Activated CD8-positive, alpha-beta memory T cell treated with anti-CD3 and anti-CD28 coated beads, Interleukin-2, amount 10 ng/mL, durations not matched to agents 7 days and 5 days (primary cell): ENCODE measurements at regions not wholly inside any gene's neighbourhood (a gene's known extent, or its start where the extent isn't known, plus 50 kb on each side); places are given as distances from the start of the nearest gene placed in this dataset.

ENCODE experiments used
- ATAC-seq: fragments of 150-1000 bp; cut with Tn5 transposase; one replicate; pipeline ENCODE4 v1.10.0; 2021; ENCODE audit warnings: moderate library complexity
- CTCF ChIA-PET: fragments of 350-600 bp; sonication (Branson Sonifier 250); formaldehyde crosslinking; loops from one replicate; lab custom pipeline; 2021; ENCODE audit warnings: antibody characterized with exemption; lab: Charles Lee
- DNase-seq: peaks from one replicate; pipeline ENCODE4 v3.0.0-alpha.2; 2020
- H3K27ac Mint-ChIP-seq: one replicate; pipeline ENCODE4 v1.8.0; 2021; ENCODE audit warnings: mild to moderate bottlenecking, mixed read lengths
- H3K27me3 Mint-ChIP-seq: one replicate; pipeline ENCODE4 v1.8.0; 2021; ENCODE audit warnings: mixed read lengths
- H3K36me3 Mint-ChIP-seq: one replicate; pipeline ENCODE4 v1.8.0; 2021; ENCODE audit warnings: mild to moderate bottlenecking, mixed read lengths
- H3K4me1 Mint-ChIP-seq: one replicate; pipeline ENCODE4 v1.8.0; 2021; ENCODE audit warnings: mixed read lengths
- H3K4me3 Mint-ChIP-seq: one replicate; pipeline ENCODE4 v1.8.0; 2021; ENCODE audit warnings: mild to moderate bottlenecking, moderate library complexity, mixed read lengths
- H3K9me3 Mint-ChIP-seq: one replicate; pipeline ENCODE4 v1.8.0; 2022; ENCODE audit warnings: low read depth, mixed read lengths

GRCh38 chr9:107397076-107398044 is 92.2 kb downstream of the KLF4 start:
- Mint-ChIP-seq H3K9me3 (no peaks in the 10 kb centered on the region), H3K27me3 (peaks cover 3% of the 10 kb centered on the region), H3K27ac (no peak overlapping the region), H3K4me3 (no peak overlapping the region), H3K4me1 (no peaks in the 10 kb centered on the region), H3K36me3 (no peaks in the 10 kb centered on the region)
- ATAC-seq, result no peak
- DNase-seq, result no peak
- CTCF ChIA-PET, result interaction anchor here (1.4 kb wide), 1 partner anchor 56 kb away, joined by 4 read pairs; no protein-coding TSS in a partner anchor

- H3K4me1 Mint-ChIP-seq, result no peaks in the 10 kb centered on the region
- no peaks in the 10 kb centered on the region for H3K9me3 Mint-ChIP-seq
- ATAC-seq, result no peak
- H3K27me3 Mint-ChIP-seq, result no peaks in the 10 kb centered on the region
- H3K27ac Mint-ChIP-seq, result no peak overlapping the region
- no peak for DNase-seq
- CTCF ChIA-PET, result interaction anchor here (1.0 kb wide), 1 partner anchor 30 kb away, joined by 3 read pairs; no protein-coding TSS in a partner anchor
- no peaks in the 10 kb centered on the region for H3K36me3 Mint-ChIP-seq
- no peak overlapping the region for H3K4me3 Mint-ChIP-seq
Observed at GRCh38 chr9:107394264-107394663, 95.3 kb downstream of the KLF4 start.

GRCh38 chr9:107390778-107391177 is 98.8 kb downstream of the KLF4 start:
- CTCF ChIA-PET, result no interaction called here
- no peak for ATAC-seq
- DNase-seq, result no peak
- H3K4me1 Mint-ChIP-seq, result no peaks in the 10 kb centered on the region
- H3K27me3 Mint-ChIP-seq, result no peaks in the 10 kb centered on the region
- no peak overlapping the region for H3K27ac Mint-ChIP-seq
- no peaks in the 10 kb centered on the region for H3K9me3 Mint-ChIP-seq
- H3K36me3 Mint-ChIP-seq, result no peaks in the 10 kb centered on the region
- H3K4me3 Mint-ChIP-seq, result no peak overlapping the region

DNA sequence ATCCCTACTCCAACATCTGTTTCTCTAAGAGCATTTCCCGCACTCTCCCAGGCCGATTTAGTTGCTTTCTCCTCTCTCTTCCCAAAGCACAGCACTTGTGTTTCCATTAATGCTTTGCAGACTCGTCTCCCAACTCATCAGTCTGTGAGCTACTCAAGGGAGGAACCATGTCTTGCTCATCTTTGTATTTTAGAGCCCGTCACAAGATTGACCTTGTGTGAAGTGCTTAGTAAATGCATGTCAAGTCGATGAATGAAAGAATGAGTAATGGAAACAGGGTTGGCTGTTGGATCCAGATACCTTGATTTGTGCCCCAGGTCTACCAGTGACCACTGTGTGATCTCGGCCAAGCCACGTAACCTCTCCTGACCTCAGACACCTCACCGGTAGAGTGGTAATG is 99.3 kb downstream of the KLF4 start:
- H3K4me3 Mint-ChIP-seq, result no peak overlapping the region
- no peaks in the 10 kb centered on the region for H3K36me3 Mint-ChIP-seq
- CTCF ChIA-PET, result no interaction called here
- H3K27me3 Mint-ChIP-seq, result no peaks in the 10 kb centered on the region
- no peaks in the 10 kb centered on the region for H3K9me3 Mint-ChIP-seq
- no peak for ATAC-seq
- no peak for DNase-seq
- H3K4me1 Mint-ChIP-seq, result no peaks in the 10 kb centered on the region
- H3K27ac Mint-ChIP-seq, result no peak overlapping the region

DNA sequence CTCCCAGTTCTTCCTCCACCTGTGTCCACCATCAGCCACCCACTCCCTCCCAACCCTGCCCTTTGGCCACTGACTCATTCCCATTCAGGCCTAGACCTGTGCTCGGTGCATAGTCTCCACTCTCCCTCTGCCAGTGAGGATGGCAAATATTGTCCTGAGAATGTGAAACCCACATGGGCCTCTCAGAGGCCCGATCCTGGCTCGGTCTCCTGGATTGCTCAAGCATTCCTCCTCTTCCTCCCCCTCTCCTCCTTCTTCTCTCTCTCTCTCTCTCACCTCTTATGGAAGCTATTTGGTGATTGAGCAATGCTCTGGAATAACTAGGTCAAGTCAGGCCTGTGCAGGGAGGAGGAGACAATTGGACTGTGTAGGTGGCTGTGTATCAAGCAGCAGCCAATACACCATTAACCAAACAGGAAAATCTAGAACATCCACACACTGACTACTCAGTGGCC is 99.9 kb downstream of the KLF4 start:
- Mint-ChIP-seq H3K27me3 (no peaks in the 10 kb centered on the region), H3K4me1 (no peaks in the 10 kb centered on the region), H3K36me3 (no peaks in the 10 kb centered on the region), H3K27ac (no peak overlapping the region), H3K4me3 (no peak overlapping the region), H3K9me3 (no peaks in the 10 kb centered on the region)
- CTCF ChIA-PET, result no interaction called here
- DNase-seq (no peak), ATAC-seq (no peak)

DNA sequence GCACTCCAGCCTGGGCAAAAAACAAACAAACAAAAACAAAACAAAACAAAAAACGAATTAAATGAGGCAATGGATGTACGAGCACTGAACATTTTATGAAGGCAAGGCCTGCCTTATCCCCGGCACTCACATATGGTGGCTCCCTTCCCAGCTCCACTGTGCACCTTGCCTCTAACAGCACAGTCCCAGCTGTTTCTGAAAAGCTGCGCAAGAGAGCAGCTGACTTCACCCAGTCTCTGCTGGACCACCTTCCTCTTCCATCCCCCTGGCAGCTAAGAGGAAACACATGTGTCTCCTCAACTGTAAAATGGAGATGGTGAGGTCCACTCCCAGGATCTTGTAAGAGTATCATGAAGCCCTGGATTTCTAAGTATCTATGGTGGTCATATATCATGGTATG is 100.7 kb downstream of the KLF4 start:
- CTCF ChIA-PET, result no interaction called here
- ATAC-seq (no peak), DNase-seq (no peak)
- no peaks in the 10 kb centered on the region for H3K9me3 Mint-ChIP-seq
- no peak overlapping the region for H3K27ac Mint-ChIP-seq
- H3K27me3 Mint-ChIP-seq, result peaks cover 6% of the 10 kb centered on the region
- no peaks in the 10 kb centered on the region for H3K4me1 Mint-ChIP-seq
- no peaks in the 10 kb centered on the region for H3K36me3 Mint-ChIP-seq
- no peak overlapping the region for H3K4me3 Mint-ChIP-seq

- H3K9me3 Mint-ChIP-seq, result no peaks in the 10 kb centered on the region
- CTCF ChIA-PET, result no interaction called here
- no peak for ATAC-seq
Observed at GRCh38 chr9:107387409-107387808, 102.2 kb downstream of the KLF4 start.

DNA sequence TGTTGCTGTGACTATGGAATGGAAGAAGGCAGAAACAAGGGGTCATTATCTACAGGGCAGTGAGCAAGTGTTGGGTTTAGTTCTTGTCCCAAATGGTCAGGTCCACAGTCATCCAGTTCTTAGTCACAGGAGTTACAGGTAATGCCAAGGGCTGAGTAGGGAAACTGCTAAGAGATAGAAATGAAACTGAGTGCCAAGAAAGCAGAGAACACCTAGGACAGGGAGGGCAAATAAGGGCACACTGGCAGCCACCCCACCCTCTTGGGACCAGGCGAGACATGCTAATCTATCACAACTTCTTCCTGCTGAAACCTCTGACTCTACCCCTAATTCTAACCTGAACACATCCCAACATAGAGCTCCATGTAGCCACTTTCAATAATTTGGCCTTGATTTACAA is 103.2 kb downstream of the KLF4 start:
- no peak for ATAC-seq
- H3K27me3 Mint-ChIP-seq, result peaks cover 6% of the 10 kb centered on the region

More at GRCh38 chr9:107387409-107387808, 102.2 kb downstream of the KLF4 start:
- no peaks in the 10 kb centered on the region for H3K36me3 Mint-ChIP-seq
- no peak overlapping the region for H3K4me3 Mint-ChIP-seq
- no peaks in the 10 kb centered on the region for H3K4me1 Mint-ChIP-seq
- H3K27me3 Mint-ChIP-seq, result peaks cover 6% of the 10 kb centered on the region
- no peak for DNase-seq
- no peak overlapping the region for H3K27ac Mint-ChIP-seq

More for the DNA sequence above, 103.2 kb downstream of the KLF4 start:
- H3K4me1 Mint-ChIP-seq, result no peaks in the 10 kb centered on the region
- no peaks in the 10 kb centered on the region for H3K9me3 Mint-ChIP-seq
- no peak overlapping the region for H3K4me3 Mint-ChIP-seq
- no peak overlapping the region for H3K27ac Mint-ChIP-seq
- CTCF ChIA-PET, result no interaction called here
- H3K36me3 Mint-ChIP-seq, result no peaks in the 10 kb centered on the region
- DNase-seq, result no peak
